Hematopoietic multipotent progenitor cell treated with erythropoietin and hydrocortisone succinate and interleukin-3 and kit ligand, for 4 days (in vitro differentiated cells): ENCODE measurements at regions not wholly inside any gene's neighbourhood (a gene's known extent, or its start where the extent isn't known, plus 50 kb on each side); places are given as distances from the start of the nearest gene placed in this dataset.
"Not testable (repeated sequence)": the region's sequence is repeated elsewhere in the genome, so short reads cannot be mapped to it uniquely, and the experiment has no call there.

ENCODE experiments used
- DNase-seq: peaks from one replicate; pipeline ENCODE4 v3.0.0-alpha.2; 2015

- DNase-seq, result no peak
Measured at GRCh38 chr4:106869551-106869950, 166.6 kb downstream of the DKK2 start.

GRCh38 chr4:106868381-106869035 is 167.6 kb downstream of the DKK2 start:
- DNase-seq, result no peak

GRCh38 chr4:106864231-106864630 is 171.9 kb downstream of the DKK2 start:
- DNase-seq, result no peak

GRCh38 chr4:106854569-106855351 is 181.4 kb downstream of the DKK2 start:
- no peak for DNase-seq

- no peak for DNase-seq
Measured at GRCh38 chr4:106852426-106852825, 183.7 kb downstream of the DKK2 start.

GRCh38 chr4:106851726-106852125 is 184.4 kb downstream of the DKK2 start:
- no peak for DNase-seq

GRCh38 chr4:106850691-106851090 is 185.4 kb downstream of the DKK2 start:
- DNase-seq, result no peak

GRCh38 chr4:106835919-106836318 is 200.2 kb downstream of the DKK2 start:
- no peak for DNase-seq

GRCh38 chr4:106830879-106831278 is 205.2 kb downstream of the DKK2 start:
- no peak for DNase-seq

GRCh38 chr4:106818764-106819163 is 217.3 kb downstream of the DKK2 start:
- no peak for DNase-seq

- no peak for DNase-seq
Measured at GRCh38 chr4:106816496-106816895, 219.6 kb downstream of the DKK2 start.

GRCh38 chr4:106810122-106810521 is 226.0 kb downstream of the DKK2 start:
- no peak for DNase-seq

GRCh38 chr4:106809076-106809475 is 227.0 kb downstream of the DKK2 start:
- peak; percentile 53 for DNase-seq

GRCh38 chr4:106806158-106806797 is 229.8 kb downstream of the DKK2 start:
- no peak for DNase-seq

GRCh38 chr4:106803083-106803482 is 233.0 kb downstream of the DKK2 start:
- DNase-seq, result no peak

GRCh38 chr4:106801386-106801785 is 234.7 kb downstream of the DKK2 start:
- no peak for DNase-seq

GRCh38 chr4:106796876-106797275 is 239.2 kb downstream of the DKK2 start:
- DNase-seq, result no peak

GRCh38 chr4:106795326-106795725 is 240.8 kb downstream of the DKK2 start:
- no peak for DNase-seq

GRCh38 chr4:106793933-106794332 is 242.2 kb downstream of the DKK2 start:
- no peak for DNase-seq

- DNase-seq, result peak; percentile 27
Measured at GRCh38 chr4:106775636-106776035, 260.5 kb downstream of the DKK2 start.

- DNase-seq, result not testable (repeated sequence)
Measured at GRCh38 chr4:106774055-106774454, 262.1 kb downstream of the DKK2 start.

- DNase-seq, result no peak
Measured at GRCh38 chr4:106773076-106773905, 262.8 kb downstream of the DKK2 start.

- DNase-seq, result no peak
Measured at GRCh38 chr4:106767991-106768390, 268.1 kb downstream of the DKK2 start.
